ENCODE measurements at regions not wholly inside any gene's neighbourhood (a gene's known extent, or its start where the extent isn't known, plus 50 kb on each side); places are given as distances from the start of the nearest gene placed in this dataset.

GRCh38 chr2:60273836-60274235 lies 279.6 kb downstream of the BCL11A start:
- TF ChIP-seq POLR2A (IDR thresholded peaks at IDR 0.05; ENCODE audit: low read length) (no peak), GATA1 (IDR thresholded peaks at IDR 0.05; ENCODE audit: low read depth, low read length) (no peak)
